ENCODE measurements at regions not wholly inside any gene's neighbourhood (a gene's known extent, or its start where the extent isn't known, plus 50 kb on each side); places are given as distances from the start of the nearest gene placed in this dataset.
"Not testable (repeated sequence)": the region's sequence is repeated elsewhere in the genome, so short reads cannot be mapped to it uniquely, and the experiment has no call there.

- TF ChIP-seq EP300, CTCF, POLR2A (IDR thresholded peaks at IDR 0.05): not testable (repeated sequence)
Measured at GRCh38 chr21:5118296-5118679, 5403.1 kb upstream of the TPTE start.

All from tibial nerve (tissue), 4 donors.